HCT116 (cell line): ENCODE measurements at regions not wholly inside any gene's neighbourhood (a gene's known extent, or its start where the extent isn't known, plus 50 kb on each side); places are given as distances from the start of the nearest gene placed in this dataset.

Experiments used
- ATAC-seq: fragments of 200-7000 bp; cut with Tn5 transposase; 2 replicates; pipeline ENCODE4 v1.9.1; 2020; ENCODE audit warnings: mild to moderate bottlenecking, moderate library complexity
- BruUV-seq: library from RNA; stranded (reverse); fragments of 400-500 nt; replicated peaks from 2 replicates; lab custom pipeline; 2021; lab: Mats Ljungman, UMichigan
- CTCF ChIA-PET: fragments of 300-600 bp; sonication (Branson Sonifier 250); formaldehyde crosslinking; loops from one replicate; lab custom pipeline; 2021; ENCODE audit warnings: antibody characterized with exemption; lab: Charles Lee
- POLR2A ChIA-PET: fragments of 300-600, 350-600 bp; sonication (Branson Sonifier 250); formaldehyde crosslinking; loops from one replicate; lab custom pipeline; 2021; ENCODE audit warnings: antibody characterized with exemption; lab: Charles Lee
- RAD21 ChIA-PET, 2 experiments: fragments of 300-600 bp; sonication (Branson Sonifier 250); formaldehyde crosslinking; loops; one replicate each; lab custom pipeline; 2023; ENCODE audit warnings: low total read pairs in 2 of 2; ENCODE audit not compliant: uncharacterized antibody in 2 of 2, unreplicated experiment in 2 of 2, low non-redundant PET in 1 of 2; lab: Charles Lee
- DNase-seq: peaks from one replicate; pipeline ENCODE4 v3.0.0-alpha.2; 2010; ENCODE audit warnings: low read depth, low spot score
- H2AFZ ChIP-seq: fragments of 200-600 bp; shearing (Covaris generic), sonication (generic); 2 replicates; pipeline ENCODE4 v1.6.1; 2017; ENCODE audit warnings: low read depth, mixed run types, mixed read lengths, antibody characterized with exemption, low read length; ENCODE audit not compliant: poor library complexity, severe bottlenecking
- H3K27ac ChIP-seq: 2 replicates; pipeline ENCODE4 v1.5.1; 2012; ENCODE audit warnings: low read depth, low read length
- H3K27me3 ChIP-seq: fragments of 200-600 bp; sonication (generic); 2 replicates; pipeline ENCODE4 v1.6.1; 2016; ENCODE audit warnings: mixed run types, low read length, mixed read lengths; ENCODE audit not compliant: insufficient read depth
- H3K36me3 ChIP-seq, 2 experiments: fragments of 200-500 bp in 1 of 2; fragments of 200-600 bp in 1 of 2; sonication (Bioruptor generic) in 1 of 2; sonication (generic) in 1 of 2; 2 replicates each; pipeline versions ENCODE4 v1.5.1 to v1.6.1; 2014 to 2016; ENCODE audit warnings: low read length in 2 of 2, inconsistent platforms in 1 of 2, mixed read lengths in 1 of 2, mixed run types in 1 of 2; ENCODE audit not compliant: insufficient read depth in 2 of 2, control insufficient read depth in 1 of 2
- H3K4me1 ChIP-seq, 2 experiments: fragments of 200-600 bp in 1 of 2; sonication (generic) in 1 of 2; 2 replicates each; pipeline versions ENCODE4 v1.5.1 to v1.6.1; 2012 to 2017; ENCODE audit warnings: low read length in 2 of 2, inconsistent platforms in 1 of 2, mild to moderate bottlenecking in 1 of 2, mixed read lengths in 1 of 2, mixed run types in 1 of 2, moderate library complexity in 1 of 2; ENCODE audit not compliant: insufficient read depth in 2 of 2, control insufficient read depth in 1 of 2
- H3K4me2 ChIP-seq: fragments of 200-600 bp; sonication (generic); 2 replicates; pipeline ENCODE4 v1.6.1; 2017; ENCODE audit warnings: mixed run types, low read length, mixed read lengths
- H3K4me3 ChIP-seq, 2 experiments: fragments of 200-600 bp in 1 of 2; sonication (generic) in 1 of 2; replicated peaks in 1 of 2; 2 replicates each; pipeline ENCODE4 v1.5.1; 2011 to 2016; ENCODE audit warnings: low read length in 2 of 2, control low read depth in 1 of 2, low read depth in 1 of 2, mild to moderate bottlenecking in 1 of 2, mixed read lengths in 1 of 2, mixed run types in 1 of 2
- H3K79me2 ChIP-seq: fragments of 200-600 bp; sonication (generic); 2 replicates; pipeline ENCODE4 v1.6.1; 2017; ENCODE audit warnings: mild to moderate bottlenecking, mixed run types, low read length, moderate library complexity, mixed read lengths; ENCODE audit not compliant: insufficient read depth
- H3K9ac ChIP-seq: fragments of 200-600 bp; sonication (generic); 2 replicates; pipeline ENCODE4 v1.6.1; 2016; ENCODE audit warnings: low read length, mixed read lengths
- H3K9me2 ChIP-seq: fragments of 200-600 bp; sonication (generic), shearing (Covaris generic); 2 replicates; pipeline ENCODE4 v1.6.1; 2017; ENCODE audit warnings: mixed run types, mild to moderate bottlenecking, moderate library complexity; ENCODE audit not compliant: insufficient read depth
- H3K9me3 ChIP-seq, 2 experiments: fragments of 200-500 bp in 1 of 2; fragments of 200-600 bp in 1 of 2; sonication (Bioruptor generic) in 1 of 2; sonication (generic) in 1 of 2; 2 replicates each; pipeline ENCODE4 v1.6.1; 2014 to 2017; ENCODE audit warnings: low read length in 2 of 2, mixed read lengths in 2 of 2, inconsistent platforms in 1 of 2, low read depth in 1 of 2, mild to moderate bottlenecking in 1 of 2, mixed run types in 1 of 2, moderate library complexity in 1 of 2; ENCODE audit not compliant: control insufficient read depth in 1 of 2, insufficient read depth in 1 of 2
- H4K20me1 ChIP-seq: fragments of 200-600 bp; sonication (generic), shearing (Covaris generic); 2 replicates; pipeline ENCODE4 v1.6.1; 2017; ENCODE audit warnings: mixed run types, mild to moderate bottlenecking, moderate library complexity; ENCODE audit not compliant: insufficient read depth
- EGR1 ChIP-seq: IDR thresholded peaks from 2 replicates; pipeline ENCODE4 v1.6.1; 2012; ENCODE audit warnings: low read depth
- ELF1 ChIP-seq: IDR thresholded peaks from 2 replicates; pipeline ENCODE4 v1.6.1; 2012; ENCODE audit warnings: low read depth, borderline replicate concordance
- EZH2phosphoT487 ChIP-seq: fragments of 200-600 bp; IDR thresholded peaks from 2 replicates; pipeline ENCODE4 v1.6.1; 2018; ENCODE audit warnings: antibody characterized with exemption, borderline replicate concordance
- FOSL1 ChIP-seq: IDR thresholded peaks from 2 replicates; pipeline ENCODE4 v1.6.1; 2012; ENCODE audit warnings: low read depth
- JUND ChIP-seq: IDR thresholded peaks from 2 replicates; pipeline ENCODE4 v1.6.1; 2012
- POLR2A ChIP-seq: IDR thresholded peaks from 2 replicates; pipeline ENCODE4 v1.7.0; 2011; ENCODE audit warnings: borderline replicate concordance; ENCODE audit not compliant: insufficient read depth, insufficient read length; ENCODE audit errors: extremely low read depth
- POLR2AphosphoS5 ChIP-seq: IDR thresholded peaks from 2 replicates; pipeline ENCODE4 v1.6.1; 2011; ENCODE audit warnings: mild to moderate bottlenecking, low read depth, low read length, moderate library complexity
- RAD21 ChIP-seq: IDR thresholded peaks from 2 replicates; pipeline ENCODE4 v1.6.1; 2012; ENCODE audit warnings: low read depth, mild to moderate bottlenecking
- SIN3A ChIP-seq: IDR thresholded peaks from 2 replicates; pipeline ENCODE4 v1.6.1; 2012; ENCODE audit warnings: low read depth
- SP1 ChIP-seq: IDR thresholded peaks from 2 replicates; pipeline ENCODE4 v1.6.1; 2012; ENCODE audit warnings: low read depth
- SRF ChIP-seq: IDR thresholded peaks from 2 replicates; pipeline ENCODE4 v1.6.1; 2012; ENCODE audit warnings: low read depth
- TCF7L2 ChIP-seq: IDR thresholded peaks from 2 replicates; pipeline ENCODE4 v1.7.0; 2011; ENCODE audit warnings: borderline replicate concordance, inconsistent platforms; ENCODE audit not compliant: insufficient read depth, insufficient read length; ENCODE audit errors: extremely low read depth
- YY1 ChIP-seq: IDR thresholded peaks from 2 replicates; pipeline ENCODE4 v1.6.1; 2011; ENCODE audit warnings: low read length, low read depth, moderate library complexity, mild to moderate bottlenecking; ENCODE audit not compliant: insufficient replicate concordance; ENCODE audit errors: extremely low read depth
- ZFX ChIP-seq: fragments of 450-650 bp; IDR thresholded peaks from 2 replicates; pipeline ENCODE4 v1.6.1; 2017
- intact Hi-C: fragments of 100-400 bp; cut with micrococcal nuclease; formaldehyde crosslinking; loops from 2 replicates; pipeline ENCODE4 v1.10.0; 2022
- TF ChIP-seq, protein P1 (sequence below): IDR thresholded peaks from 2 replicates; pipeline ENCODE4 v1.6.1; 2011; ENCODE audit warnings: mild to moderate bottlenecking, low read length, moderate library complexity; ENCODE audit not compliant: insufficient replicate concordance; ENCODE audit errors: extremely low read depth
- TF ChIP-seq, protein P2 (sequence below), 3 experiments: fragments of 200-600 bp in 1 of 3; sonication (generic) in 1 of 3; IDR thresholded peaks in 2 of 3; conservative IDR thresholded peaks in 1 of 3; 2 replicates each; pipeline ENCODE4 v1.5.1; 2012 to 2017; ENCODE audit warnings: low read depth in 2 of 3, low read length in 2 of 3, antibody characterized with exemption in 1 of 3, borderline replicate concordance in 1 of 3, control low read depth in 1 of 3, mild to moderate bottlenecking in 1 of 3, mixed read lengths in 1 of 3, mixed run types in 1 of 3, moderate library complexity in 1 of 3; ENCODE audit not compliant: insufficient read depth in 1 of 3

DNA sequence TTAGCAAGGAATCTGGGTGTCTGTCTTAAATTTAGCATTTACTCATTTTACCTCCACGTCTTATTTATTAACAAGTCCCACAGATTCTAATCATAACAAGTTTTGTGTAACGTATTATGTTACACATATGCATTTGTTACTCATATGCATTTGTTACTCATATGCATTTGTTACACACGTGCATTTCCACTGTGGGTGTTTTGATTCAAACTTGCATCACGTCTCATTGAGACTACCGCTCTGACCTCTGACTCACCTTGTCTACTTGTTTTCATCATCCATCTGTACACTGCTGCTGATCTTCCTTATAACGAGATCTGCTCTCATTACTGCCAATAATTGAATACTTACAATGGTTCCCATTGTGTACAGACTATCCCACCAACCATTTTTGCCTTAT lies 1141.4 kb downstream of the TBL1XR1 start:
- Histone ChIP-seq H4K20me1 (no peaks in the 10 kb centered on the region), H3K9ac (no peak overlapping the region), H3K9me3 (no peaks in the 10 kb centered on the region), H2AFZ (no peak overlapping the region), H3K4me1 (no peaks in the 10 kb centered on the region), H3K9me2 (no peaks in the 10 kb centered on the region), H3K27ac (no peak overlapping the region), H3K36me3 (no peaks in the 10 kb centered on the region), H3K4me2 (no peak overlapping the region), H3K4me3 (no peak overlapping the region), H3K27me3 (no peaks in the 10 kb centered on the region), H3K79me2 (no peaks in the 10 kb centered on the region)
- no TSS peak for BruUV-seq
- TF ChIP-seq, protein P1, sequence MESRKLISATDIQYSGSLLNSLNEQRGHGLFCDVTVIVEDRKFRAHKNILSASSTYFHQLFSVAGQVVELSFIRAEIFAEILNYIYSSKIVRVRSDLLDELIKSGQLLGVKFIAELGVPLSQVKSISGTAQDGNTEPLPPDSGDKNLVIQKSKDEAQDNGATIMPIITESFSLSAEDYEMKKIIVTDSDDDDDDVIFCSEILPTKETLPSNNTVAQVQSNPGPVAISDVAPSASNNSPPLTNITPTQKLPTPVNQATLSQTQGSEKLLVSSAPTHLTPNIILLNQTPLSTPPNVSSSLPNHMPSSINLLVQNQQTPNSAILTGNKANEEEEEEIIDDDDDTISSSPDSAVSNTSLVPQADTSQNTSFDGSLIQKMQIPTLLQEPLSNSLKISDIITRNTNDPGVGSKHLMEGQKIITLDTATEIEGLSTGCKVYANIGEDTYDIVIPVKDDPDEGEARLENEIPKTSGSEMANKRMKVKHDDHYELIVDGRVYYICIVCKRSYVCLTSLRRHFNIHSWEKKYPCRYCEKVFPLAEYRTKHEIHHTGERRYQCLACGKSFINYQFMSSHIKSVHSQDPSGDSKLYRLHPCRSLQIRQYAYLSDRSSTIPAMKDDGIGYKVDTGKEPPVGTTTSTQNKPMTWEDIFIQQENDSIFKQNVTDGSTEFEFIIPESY = no peak
- TF ChIP-seq RAD21 (no peak), TCF7L2 (no peak), ELF1 (no peak), FOSL1 (no peak), POLR2AphosphoS5 (no peak), SRF (no peak), SP1 (no peak), JUND (no peak), EZH2phosphoT487 (no peak), POLR2A (no peak), SIN3A (no peak), EGR1 (no peak), YY1 (no peak), ZFX (no peak)
- TF ChIP-seq, protein P2, sequence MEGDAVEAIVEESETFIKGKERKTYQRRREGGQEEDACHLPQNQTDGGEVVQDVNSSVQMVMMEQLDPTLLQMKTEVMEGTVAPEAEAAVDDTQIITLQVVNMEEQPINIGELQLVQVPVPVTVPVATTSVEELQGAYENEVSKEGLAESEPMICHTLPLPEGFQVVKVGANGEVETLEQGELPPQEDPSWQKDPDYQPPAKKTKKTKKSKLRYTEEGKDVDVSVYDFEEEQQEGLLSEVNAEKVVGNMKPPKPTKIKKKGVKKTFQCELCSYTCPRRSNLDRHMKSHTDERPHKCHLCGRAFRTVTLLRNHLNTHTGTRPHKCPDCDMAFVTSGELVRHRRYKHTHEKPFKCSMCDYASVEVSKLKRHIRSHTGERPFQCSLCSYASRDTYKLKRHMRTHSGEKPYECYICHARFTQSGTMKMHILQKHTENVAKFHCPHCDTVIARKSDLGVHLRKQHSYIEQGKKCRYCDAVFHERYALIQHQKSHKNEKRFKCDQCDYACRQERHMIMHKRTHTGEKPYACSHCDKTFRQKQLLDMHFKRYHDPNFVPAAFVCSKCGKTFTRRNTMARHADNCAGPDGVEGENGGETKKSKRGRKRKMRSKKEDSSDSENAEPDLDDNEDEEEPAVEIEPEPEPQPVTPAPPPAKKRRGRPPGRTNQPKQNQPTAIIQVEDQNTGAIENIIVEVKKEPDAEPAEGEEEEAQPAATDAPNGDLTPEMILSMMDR (IDR thresholded peaks at IDR 0.05 in 2 of 3, conservative IDR thresholded peaks at IDR 0.05 in 1 of 3; ENCODE audit: borderline replicate concordance in 1 of 3, insufficient read depth in 1 of 3, low read depth in 2 of 3, low read length in 2 of 3) = no peak
- POLR2A ChIA-PET = no interaction called here
- DNase-seq = no peak
- RAD21 ChIA-PET = no interaction called here
- CTCF ChIA-PET = no interaction called here
- intact Hi-C loops = no loop called here
- ATAC-seq = no peak
